ENCODE measurements at regions not wholly inside any gene's neighbourhood (a gene's known extent, or its start where the extent isn't known, plus 50 kb on each side); places are given as distances from the start of the nearest gene placed in this dataset.

- DNase-seq = no peak
These were observed 95.0 kb upstream of the AKR1E2 start for GRCh38 chr10:4730998-4731397.

- DNase-seq = no peak
These were observed 99.9 kb upstream of the AKR1E2 start for GRCh38 chr10:4725917-4726606.

DNA sequence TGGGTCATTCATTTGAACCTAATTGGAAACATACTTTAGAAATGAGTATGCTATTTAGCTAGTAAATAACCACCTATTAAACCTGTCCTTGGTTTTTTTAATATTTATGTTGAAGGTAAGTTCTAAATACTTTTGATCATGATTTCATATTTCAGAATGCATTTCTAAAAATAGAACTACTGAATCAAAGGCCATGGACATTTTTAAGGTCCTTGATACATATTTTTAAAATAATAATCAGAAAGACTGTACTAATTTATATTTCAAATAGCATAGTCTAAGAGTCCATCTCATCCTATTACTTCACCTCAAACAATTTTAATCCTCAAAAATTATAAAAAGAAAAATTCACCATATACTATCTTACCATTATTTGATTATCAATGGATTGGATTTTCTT lies 102.1 kb upstream of the AKR1E2 start:
- no peak for DNase-seq

GRCh38 chr10:4721999-4722753 lies 103.8 kb upstream of the AKR1E2 start:
- DNase-seq = no peak

GRCh38 chr10:4720463-4720862 lies 105.5 kb upstream of the AKR1E2 start:
- DNase-seq = no peak

DNA sequence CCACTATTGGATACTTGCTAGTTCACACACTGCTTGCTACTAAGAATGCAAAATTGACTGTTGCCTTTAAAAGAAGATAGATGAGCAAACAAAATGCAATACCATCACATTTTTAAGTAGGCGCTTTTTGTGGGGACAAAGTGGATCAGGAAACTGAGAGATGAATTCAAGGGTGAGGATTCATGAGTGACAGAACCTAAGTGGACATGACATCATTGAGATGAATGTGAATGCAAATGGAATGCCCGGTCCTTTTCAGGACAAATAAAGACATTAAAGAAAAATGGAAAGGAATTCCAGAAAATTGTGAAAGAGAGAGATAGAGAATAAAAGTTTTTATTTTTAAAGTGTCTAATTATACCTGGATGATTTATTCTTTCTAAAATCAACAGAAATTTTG lies 106.3 kb upstream of the AKR1E2 start:
- DNase-seq = no peak

DNA sequence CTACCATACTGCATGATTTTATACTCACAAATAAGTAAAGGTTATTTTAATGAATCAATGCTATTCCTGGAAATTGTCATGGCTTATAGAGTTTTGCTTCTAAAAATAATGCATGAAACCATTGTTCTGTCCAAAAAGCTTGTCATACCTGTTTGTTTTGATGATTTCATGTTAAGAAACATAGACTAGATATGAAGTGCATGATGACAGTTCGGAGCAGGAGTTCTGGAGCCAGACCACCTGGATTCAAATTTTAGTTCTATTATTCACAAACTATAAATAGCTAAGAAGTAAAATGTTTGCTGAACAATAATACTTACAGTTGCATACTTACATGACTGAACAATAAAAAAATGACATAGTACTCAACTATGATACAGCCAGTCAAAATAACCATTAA lies 107.0 kb upstream of the AKR1E2 start:
- DNase-seq = no peak

DNA sequence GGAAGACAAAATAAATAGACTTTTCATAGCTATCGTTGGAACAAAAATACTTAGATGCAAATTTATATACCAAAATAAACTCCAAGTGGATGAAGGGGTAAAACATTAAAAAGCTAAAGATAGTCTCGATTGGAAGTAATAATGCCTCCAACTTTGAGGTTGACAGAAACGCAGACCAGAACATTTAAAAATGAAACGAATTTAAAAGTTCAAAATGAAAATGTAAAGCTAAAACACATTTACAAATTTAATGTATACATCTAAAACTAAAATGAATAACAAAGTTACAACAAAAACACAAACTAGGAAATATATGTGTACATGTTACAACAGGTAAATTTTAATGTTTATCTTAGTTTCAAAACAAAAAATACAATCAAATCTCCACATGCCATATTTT lies 107.5 kb upstream of the AKR1E2 start:
- DNase-seq = no peak

DNA sequence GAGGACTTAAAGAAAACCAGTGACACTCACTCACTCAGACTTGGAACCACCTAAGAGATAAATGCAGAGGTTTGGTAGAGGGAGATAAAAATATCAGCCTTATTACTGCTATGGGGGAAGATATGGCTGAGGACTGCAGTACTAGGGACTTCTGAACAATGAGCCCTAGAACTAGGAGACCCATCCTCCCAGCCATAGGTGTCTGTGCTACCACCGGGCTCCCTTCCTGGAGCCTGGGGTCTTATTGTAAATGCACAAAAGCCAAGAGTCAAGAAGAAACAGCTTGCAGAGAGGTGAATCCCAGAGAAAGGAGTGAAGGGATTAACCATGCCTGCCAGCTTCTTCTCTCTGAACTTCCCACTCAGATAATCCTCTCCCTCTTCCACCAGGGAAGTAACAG lies 108.3 kb upstream of the AKR1E2 start:
- DNase-seq = no peak

GRCh38 chr10:4710858-4711257 lies 115.1 kb upstream of the AKR1E2 start:
- no peak for DNase-seq

DNA sequence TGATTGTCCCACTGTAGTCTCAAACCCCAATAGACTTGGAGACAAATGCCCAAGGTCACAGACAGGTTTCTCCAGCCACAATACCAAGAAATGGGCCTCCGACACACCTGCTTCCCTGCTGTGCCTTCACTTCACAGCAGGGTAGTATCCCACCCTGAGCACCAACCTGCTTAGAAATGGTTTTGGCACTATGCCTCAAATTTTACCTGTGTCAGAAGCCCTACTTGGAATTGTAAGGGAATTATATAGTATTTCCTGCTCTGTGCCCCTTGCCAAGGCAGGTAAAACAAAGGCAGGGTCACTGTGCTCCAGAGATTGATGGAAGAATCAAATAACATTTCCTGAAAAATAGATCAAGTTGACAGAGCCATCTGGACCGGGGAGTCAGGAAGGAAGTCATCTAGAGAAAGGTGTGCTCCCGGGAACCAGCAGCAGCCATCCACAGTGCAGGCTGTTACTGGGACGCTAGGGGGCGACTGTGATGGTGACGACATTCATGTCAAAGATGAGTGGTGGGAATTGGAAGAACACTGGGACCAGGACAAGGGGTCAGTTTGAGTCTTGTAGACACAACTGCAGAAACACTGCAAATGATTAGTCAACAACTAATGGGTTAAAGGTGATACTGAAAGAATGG lies 117.8 kb upstream of the AKR1E2 start:
- DNase-seq = no peak

- DNase-seq = no peak
These were observed 118.8 kb upstream of the AKR1E2 start for GRCh38 chr10:4707221-4707620.

DNA sequence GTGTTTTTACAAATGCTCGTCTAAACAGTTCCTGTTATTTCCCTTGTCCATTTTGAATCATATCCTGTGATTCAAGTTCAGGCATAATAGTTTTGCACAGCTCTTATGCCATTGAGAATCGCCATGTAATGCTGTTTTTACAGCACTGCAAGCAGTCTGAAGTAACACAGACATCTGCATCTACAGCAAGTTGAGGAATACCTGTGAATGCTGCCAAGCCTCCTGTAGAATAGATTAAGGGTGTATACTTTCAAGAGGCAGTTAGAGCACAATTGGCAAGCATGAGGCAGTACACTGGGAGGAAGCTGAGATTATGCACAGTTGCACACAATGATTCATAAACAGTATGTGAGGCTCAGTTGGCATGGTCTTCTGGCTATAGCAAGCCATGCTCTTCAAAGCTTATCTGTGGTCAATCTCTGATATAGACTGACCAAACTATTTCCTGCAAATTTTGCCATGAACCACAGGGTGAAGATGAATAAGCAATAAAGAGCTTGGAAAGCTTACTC lies 121.9 kb upstream of the AKR1E2 start:
- DNase-seq = no peak

GRCh38 chr10:4701016-4701415 lies 125.0 kb upstream of the AKR1E2 start:
- no peak for DNase-seq

GRCh38 chr10:4699950-4700730 lies 125.9 kb upstream of the AKR1E2 start:
- no peak for DNase-seq

DNA sequence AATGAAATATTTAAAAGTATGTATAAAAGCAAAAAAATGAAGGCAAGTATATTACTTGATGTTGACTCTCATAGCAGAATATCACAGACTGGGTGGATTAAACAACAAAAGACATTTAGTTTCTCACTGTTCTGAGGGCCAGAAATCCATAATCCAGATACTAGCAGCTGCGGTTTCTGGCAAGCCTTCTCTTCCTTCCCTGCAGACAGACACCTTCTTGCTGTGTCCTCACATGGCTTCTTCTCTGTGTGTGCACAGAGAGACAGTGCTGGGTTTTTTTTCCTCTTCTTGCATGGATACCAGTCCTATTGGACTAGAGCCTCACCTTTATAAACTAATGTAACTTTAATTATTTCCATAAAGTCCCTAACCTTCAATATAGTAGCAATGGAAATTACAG lies 127.9 kb upstream of the AKR1E2 start:
- no peak for DNase-seq

DNA sequence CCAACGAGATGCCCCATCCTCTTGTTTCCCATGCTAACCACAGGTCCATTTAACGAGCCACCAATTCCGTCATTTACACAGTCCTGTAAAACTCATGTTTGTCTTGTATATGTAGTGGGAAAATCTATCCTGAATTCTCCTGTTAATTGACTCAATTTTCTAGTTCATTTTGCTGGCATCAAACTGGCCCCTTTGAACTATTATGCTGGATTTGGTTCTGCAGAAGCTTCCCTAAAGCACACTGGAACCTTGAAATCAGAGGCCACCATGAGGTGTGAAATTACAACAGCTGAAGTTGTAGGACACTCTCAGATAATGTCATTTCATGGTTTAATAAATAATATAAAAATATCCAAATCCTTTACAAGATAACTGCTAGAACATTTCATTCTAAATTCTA lies 129.8 kb upstream of the AKR1E2 start:
- no peak for DNase-seq

DNA sequence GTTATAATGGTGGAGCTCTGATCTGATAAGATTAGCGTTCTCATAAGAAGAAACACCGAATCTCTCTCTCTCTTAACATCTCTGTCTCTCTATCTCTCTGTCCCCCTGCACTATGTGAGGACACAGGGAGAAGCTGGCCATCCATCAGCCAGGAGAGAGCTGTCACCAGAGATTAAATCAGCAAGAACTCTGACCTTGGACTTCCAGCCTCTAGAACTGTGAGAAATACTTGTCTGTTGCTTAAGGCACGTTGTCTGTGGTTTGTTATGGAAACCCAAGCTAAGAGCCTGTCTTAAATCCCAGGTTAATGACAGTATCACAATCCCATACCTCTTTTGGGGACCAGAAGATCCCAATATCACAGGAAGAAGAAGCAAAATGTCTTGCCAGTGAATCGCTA lies 132.0 kb upstream of the AKR1E2 start:
- no peak for DNase-seq

DNA sequence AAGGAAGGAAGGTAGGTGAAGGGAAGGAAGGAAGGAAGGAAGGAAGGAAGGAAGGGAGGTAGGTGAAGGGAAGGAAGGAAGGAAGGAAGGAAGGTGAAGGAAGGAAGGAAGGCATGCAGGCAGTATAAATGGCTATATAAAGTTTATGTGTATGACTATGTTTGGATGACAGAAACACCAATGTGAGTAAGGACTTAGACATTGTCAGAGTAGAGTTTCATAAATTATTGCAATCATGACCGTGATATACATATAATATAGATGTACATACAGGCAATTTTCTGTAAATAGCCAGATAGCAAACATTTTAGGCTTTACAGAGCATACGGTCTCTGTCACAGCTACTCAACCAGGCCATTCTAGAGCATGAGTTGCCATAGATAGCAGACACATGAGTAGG lies 133.8 kb upstream of the AKR1E2 start:
- no peak for DNase-seq

GRCh38 chr10:4691776-4692175 lies 134.2 kb upstream of the AKR1E2 start:
- DNase-seq = no peak

- DNase-seq = no peak
These were observed 134.7 kb upstream of the AKR1E2 start for GRCh38 chr10:4691301-4691700.

DNA sequence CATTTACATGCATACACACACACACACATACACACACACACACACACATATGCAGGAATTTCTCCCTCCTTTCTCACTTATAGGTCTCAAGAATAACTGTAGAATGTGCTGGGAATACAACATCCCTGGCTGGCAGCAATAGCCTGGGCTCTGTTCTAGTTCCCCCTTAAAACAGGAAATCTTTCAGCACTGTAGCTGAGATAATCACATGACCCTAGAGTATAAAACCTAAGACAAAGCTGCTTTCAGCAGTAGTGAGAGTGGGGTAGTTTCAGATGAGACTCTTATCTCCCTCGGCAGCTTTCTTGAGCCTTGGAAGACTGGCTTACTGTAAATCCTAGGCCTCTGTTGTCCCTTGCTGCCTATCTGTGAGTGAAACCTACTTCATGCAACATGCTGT lies 137.4 kb upstream of the AKR1E2 start:
- DNase-seq = no peak

DNA sequence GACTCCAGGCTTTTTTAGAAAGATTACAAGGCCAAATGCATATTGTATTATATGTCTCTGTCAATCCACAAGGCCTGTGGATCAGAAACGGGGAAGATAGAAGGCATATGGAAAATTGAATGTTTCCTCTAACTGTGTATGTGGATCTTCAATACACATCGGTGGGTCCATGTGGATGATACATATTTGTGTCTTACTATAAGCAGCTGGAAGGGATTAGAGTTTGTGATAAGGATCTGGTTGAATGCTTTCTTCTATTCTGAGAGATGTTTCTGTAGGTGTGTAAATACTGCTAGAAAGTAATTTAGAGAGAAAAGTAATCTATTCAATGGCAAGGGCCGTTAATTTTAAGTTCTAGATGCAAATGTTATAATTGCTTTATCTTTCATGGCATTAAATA lies 137.8 kb upstream of the AKR1E2 start:
- DNase-seq = no peak

Measured in NCI-H1930 (cell line).